ENCODE measurements at regions not wholly inside any gene's neighbourhood (a gene's known extent, or its start where the extent isn't known, plus 50 kb on each side); places are given as distances from the start of the nearest gene placed in this dataset.

DNA sequence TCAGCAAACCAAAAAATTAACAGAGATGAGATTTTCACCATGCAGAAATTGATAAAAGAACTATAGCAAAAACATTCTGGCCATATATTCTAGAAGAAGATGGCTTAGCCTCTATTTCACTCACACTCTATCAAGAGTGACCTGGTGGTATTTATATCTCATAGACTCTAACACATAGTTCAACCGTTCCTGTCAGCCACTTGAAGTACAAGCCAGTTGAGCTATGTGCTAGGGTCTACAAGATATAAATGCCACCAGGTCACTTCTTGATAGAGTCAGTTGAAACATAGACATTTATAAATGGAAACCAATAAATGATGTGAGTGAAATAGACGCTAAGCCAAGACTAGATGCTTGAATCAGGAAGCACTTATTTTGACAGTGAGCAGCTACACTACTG lies 836.7 kb upstream of the EPHA5 start:
- no peak for TF ChIP-seq SNAI2 (CRISPR knock-in tag; IDR thresholded peaks at IDR 0.05)
- TF ChIP-seq ZNF565 (CRISPR knock-in tag; conservative IDR thresholded peaks at IDR 0.05; ENCODE audit: low read depth) = no peak
